ENCODE measurements at regions not wholly inside any gene's neighbourhood (a gene's known extent, or its start where the extent isn't known, plus 50 kb on each side); places are given as distances from the start of the nearest gene placed in this dataset.
"Not testable (repeated sequence)": the region's sequence is repeated elsewhere in the genome, so short reads cannot be mapped to it uniquely, and the experiment has no call there.

DNA sequence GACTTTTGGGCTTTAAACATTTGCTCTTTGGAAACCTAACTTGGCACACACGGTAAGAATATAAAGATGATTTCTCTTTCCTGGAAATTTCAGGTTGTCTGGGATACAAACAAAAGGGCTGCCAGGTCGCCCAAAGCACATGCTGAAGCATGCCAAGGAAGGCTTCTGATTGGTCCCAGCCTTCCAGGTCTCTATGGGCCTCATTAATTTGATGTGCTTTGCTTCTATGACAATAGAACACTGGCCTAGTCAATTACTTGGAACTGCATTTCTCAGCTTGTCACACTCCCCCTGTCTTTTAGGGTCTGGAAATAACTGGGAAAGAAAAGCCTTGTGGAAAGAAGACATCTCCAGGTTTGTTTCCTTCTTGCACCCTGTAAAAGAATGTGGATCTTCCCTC is 228.9 kb downstream of the ADCYAP1 start:
- no peak for DNase-seq (ENCODE audit: low spot score)

DNA sequence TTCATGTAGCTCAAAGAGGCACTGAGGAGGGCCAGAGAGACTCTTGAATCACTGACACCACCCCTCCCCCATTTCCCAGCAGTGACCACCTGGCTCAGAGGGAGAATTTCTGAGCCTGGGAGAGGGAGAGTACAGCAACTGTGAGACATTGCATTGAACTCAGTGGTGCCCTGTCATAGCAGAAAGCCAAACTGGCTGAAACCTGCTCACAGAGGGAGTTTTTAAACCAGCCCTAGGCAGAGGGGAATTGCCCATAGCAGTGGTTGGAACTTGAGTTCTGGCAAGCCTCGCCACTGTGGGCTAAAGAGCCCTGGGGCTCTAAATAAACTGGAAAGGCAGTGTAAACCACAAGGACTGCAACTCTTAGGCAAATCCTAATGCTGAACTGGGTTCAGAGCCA is 243.1 kb downstream of the ADCYAP1 start:
- no peak for DNase-seq (ENCODE audit: low spot score)

DNA sequence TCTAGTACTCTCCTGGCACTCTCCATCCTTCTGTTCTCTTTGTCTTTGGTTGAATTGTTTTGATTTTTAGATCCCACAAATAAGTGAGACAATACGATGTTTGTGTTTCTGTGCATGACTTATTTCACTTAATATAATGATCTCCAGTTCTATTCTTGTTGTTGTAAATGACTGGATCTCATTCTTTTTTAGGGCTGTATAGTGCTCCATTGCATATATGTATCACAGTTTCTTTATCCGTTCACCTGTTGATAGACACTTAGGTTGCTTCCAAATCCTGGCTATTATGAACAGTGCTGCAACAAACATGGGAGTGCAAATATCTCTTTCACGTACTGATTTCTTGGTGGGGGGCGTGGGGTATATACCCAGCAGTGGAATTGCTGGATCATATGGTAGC is 245.0 kb downstream of the ADCYAP1 start:
- no peak for DNase-seq (ENCODE audit: low spot score)

DNA sequence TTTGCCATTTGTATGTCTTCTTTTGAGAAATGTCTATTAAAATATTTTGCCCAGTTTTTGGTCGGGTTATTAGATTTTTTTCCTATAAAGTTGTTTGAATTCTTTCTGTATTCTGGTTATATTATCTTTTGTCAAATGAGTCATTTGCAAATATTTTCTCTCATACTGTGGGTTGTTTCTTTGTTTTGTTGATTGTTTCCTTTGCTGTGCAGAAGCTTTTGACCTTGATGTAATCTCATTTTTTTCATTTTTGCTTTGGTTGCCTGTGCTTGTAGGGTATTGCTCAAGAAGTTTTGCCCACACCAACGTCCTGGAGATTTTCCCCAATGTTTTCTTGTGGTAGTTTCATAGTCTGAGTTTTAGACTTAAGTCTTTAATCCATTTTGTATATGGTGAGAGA is 245.7 kb downstream of the ADCYAP1 start:
- DNase-seq (ENCODE audit: low spot score), result no peak

DNA sequence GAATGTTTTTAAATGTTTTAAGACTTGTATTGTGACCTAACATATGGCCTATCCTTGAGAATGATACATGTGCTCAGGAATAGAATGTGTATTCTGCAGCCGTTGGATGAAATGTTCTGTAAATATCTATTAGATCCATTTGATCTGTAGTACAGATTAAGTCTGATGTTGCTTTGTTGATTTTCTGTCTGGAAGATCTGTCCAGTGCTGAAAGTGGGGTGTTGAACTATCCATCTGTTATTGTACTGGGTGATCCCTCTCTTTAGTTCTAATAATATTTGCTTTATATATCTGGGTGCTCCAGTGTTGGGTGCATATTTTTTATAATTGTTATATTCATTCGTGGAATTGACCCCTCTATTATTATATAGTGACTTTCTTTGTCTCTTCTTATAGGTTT is 248.3 kb downstream of the ADCYAP1 start:
- not testable (repeated sequence) for DNase-seq (ENCODE audit: low spot score)

DNA sequence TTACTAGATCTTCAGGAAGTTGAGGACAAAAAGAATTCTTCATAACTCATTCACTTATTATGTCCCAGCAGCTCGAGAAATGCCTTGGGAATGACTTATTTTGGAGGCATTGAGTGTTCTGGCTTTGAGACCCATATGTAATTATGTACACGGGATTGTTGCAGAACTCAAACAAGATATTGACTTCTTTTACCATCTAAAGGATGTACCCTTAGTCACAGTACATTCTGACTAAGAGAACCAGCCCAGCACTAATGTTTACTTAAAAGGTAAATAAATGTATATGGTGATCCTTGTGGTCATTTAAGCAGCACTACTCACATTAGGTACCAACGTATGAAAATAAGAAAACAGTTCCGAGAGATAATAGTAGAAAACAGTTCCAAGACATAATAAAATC is 268.9 kb downstream of the ADCYAP1 start:
- no peak for DNase-seq (ENCODE audit: low spot score)

DNA sequence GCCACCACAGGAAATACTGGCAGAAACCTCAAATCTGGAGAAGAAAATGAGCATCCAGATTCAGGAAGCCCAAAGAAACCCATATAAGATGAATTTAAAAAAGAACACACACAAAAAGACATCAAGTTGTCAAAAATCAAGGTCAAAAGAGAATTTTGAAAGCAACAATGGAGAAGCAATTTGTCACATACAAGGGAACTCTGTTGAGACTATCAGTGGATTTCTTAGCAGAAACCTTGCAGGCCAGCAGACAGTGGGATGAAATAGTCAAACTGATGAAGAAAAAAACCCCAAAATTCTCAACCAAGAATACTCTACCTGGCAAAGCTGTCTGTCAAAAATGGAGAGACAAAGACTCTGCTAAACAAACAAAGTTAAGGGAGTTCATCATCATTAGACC is 272.6 kb downstream of the ADCYAP1 start:
- DNase-seq (ENCODE audit: low spot score), result no peak

DNA sequence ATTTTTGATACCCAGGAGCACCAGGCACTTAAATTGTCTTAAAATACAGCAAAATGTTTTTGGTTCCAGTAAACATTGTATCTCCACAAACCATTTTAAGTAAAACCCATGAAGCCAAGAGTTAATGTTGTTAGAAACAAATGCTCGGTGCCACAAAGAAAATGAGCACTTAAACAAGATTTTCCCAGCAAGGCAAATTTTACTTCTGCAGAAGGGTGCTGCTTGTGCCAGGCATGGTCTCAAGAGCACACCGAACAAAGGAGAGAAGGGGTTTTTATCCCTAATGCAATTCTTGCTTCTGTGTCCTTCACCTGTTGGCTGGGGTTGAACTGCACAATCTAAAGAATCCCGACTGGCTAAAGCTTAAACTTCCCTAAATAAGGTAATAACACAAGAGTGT is 286.7 kb downstream of the ADCYAP1 start:
- DNase-seq (ENCODE audit: low spot score), result no peak

DNA sequence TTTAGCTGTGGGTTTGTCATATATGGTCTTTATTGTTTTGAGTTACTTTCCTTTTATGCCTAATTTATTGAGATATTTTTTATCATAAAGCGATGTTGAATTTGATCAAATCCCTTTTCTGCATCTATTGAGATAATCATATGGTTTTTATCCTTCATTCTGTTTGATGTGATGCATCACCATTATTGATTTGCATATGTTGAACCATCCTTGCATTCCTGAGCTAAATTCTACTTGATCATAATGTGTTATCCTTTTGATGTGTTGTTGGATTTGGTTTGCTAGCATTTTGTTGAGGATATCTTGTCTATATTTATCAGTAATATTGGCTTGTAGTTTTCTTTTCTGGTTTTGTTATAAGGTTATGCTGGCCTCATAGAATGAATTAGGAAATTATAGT is 308.5 kb downstream of the ADCYAP1 start:
- DNase-seq (ENCODE audit: low spot score), result no peak

DNA sequence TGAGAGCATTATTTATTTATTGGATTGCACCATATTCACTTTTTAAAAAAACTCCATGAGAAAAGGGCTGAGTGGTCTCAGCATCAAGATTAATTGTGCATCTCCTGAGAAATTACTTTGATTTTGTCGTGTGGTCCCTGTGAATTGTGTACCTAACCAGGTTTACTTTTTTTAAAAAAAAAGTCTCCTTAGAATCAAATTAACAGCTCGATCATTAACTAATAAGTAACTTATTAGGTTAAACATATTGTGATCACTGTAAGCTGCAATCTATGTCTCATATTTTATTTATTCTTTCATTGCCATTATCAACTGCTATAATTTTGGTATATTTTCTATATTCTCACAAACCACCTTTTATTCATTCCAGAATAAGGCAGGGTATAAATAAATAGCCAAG is 318.2 kb downstream of the ADCYAP1 start:
- no peak for DNase-seq (ENCODE audit: low spot score)

DNA sequence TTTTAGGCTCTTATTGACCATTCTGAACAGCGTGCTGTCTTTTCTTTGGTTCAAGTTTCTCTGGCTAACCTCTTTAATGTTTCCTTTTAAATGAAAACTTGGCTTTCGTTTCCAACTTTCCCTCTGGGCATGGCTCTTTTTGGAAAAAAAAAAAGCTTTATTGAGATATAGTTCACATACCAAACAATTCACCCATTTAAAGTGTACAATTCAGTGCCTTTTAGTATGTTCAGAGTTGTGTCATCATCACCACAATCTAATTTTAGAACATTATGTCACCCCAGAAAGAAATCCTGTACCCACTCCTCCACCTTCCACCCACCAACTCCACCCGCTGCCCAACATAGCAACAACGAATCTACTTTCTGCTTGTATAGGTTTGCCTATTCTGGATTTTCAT is 322.4 kb downstream of the ADCYAP1 start:
- no peak for DNase-seq (ENCODE audit: low spot score)

DNA sequence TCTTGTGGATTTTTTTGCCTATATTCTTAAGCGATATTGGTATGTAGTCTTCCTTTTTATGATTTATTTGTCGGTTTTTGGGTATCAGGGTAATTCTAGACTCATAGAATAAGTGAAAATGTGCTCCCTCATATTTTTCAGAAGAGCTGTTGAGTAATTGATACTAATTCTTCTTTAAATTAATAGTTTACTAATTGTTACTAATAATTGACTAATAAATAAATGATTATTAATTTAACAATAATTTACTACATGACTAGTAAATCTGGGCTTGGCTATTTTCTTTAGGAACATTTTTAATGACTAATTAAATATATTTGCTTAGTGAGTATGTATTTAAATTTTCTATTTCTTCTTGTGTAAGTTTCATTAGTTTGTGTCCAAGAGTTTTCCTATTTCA is 325.0 kb downstream of the ADCYAP1 start:
- DNase-seq (ENCODE audit: low spot score), result no peak

DNA sequence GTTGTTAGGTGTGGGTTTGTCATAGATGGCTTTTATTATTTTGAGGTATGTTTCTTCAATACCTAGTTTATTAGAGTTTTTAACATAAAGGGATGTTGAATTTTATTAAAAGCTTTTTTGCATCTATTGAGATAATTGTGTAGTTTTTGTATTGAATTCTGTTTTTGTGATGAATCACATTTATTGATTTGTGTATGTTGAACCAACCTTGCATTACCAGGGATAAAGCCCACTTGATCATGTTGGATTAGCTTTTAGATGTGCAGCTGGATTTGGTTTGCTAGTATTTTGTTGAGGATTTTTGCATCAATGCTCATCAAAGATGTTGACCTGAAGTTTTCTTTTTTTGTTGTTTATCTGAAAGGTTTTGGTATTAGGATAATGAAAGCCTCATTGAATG is 328.2 kb downstream of the ADCYAP1 start:
- no peak for DNase-seq (ENCODE audit: low spot score)

DNA sequence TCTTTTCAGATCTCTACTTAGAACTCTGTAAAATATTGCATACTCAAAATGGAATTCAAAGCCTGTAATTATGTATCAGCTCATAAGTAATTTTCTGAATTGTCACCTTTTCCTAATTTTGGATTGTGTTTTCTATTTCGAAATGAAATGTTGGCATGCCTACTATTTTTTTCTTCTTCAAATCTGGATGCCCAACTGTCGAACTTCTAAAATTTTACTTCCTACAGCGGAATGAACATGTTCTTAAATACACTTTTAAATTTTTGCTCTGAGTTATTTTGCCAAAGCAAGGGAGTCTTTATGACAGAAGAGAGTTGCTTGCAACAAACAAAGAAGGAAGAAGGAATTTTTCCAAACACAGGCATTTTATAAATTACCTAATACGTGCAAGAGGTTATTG is 336.0 kb downstream of the ADCYAP1 start:
- DNase-seq (ENCODE audit: low spot score), result no peak

DNA sequence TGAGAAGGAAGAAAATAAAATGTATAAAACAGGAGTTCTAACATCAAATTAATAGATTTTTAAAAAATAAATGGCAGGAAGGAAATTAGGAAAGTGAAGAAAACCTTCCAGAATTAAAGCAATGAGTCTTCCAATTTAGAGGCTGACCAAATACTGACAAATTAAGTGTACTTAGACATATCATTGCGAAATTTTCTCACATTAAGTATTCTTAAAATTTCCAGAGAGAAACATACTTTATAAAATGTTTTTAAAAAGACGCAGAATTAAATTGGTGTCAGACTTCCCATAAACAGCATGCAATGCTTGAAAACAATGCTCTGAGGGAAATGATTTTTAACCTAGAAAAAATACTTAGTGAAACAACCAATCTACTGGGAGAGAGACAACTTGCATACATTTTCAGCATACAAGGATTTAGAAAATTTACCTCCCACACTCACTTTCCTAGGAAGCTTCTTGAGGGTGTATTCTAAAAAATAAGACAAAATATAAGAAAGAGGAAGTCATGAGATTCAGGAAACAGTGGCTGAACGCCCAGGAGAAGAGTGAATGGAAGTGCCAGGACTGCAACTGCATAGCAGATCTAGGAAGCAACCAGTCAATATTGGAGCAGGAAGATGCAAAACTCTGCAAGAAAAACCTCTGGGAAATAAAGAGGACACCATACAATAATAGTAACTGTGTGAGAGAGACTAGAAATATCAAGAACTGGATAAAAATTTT is 339.9 kb downstream of the ADCYAP1 start:
- DNase-seq (ENCODE audit: low spot score), result no peak

DNA sequence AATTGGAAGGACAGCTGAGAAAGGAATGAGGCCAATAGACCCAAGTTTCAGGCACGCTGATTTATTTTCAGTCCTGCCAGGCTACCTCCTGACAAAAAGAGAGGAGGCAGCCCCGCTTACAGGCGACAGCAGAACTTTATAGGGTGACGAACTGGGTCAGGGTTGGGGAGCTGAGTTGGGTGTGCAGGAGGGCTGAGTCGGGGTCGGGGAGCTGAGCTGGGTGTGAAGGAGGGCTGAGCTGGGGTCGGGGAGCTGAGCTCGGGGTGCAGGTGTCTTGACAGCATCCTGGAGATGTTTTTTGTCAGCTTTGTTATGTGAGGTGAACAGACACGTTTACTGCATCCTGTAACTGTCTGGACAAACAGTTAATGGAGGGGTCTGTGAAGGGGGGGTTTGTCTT is 342.2 kb downstream of the ADCYAP1 start:
- no peak for DNase-seq (ENCODE audit: low spot score)

DNA sequence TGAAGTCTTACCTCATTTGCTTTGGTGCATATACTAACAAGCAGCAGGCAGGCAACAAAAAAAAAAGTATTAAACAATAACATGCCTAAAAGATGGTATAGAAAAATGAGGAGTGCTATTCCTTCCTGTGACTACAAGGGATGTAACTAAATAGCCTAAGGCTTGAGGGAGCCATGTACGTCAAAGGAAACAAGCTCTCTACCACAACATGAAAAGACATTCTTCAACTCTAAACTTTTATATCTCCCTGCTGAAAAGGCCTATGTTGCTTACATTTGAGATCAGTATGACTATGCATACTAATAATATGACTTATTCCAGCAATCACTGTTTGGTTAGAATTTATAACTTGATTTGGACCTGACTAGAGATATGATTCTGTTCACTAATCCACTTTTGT is 347.9 kb downstream of the ADCYAP1 start:
- no peak for DNase-seq (ENCODE audit: low spot score)

DNA sequence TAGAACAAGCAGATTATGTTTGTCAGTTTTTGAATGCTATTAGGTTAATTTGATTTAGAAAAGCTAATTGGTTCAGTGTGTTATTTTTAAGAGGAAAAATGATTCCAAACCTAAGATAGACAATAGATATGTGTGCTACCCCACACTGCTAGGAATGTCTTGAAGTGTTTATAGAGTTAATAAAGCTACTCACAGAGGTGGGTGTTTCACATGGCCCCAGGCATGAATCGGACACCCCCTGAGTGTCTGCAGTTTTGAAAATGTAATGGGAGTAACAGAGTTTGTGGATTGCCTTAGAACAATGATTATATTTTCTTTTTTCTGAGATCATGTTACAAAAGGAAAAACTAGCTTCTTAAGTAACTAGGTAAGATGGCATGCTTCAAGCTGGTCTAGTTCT is 348.3 kb downstream of the ADCYAP1 start:
- no peak for DNase-seq (ENCODE audit: low spot score)

DNA sequence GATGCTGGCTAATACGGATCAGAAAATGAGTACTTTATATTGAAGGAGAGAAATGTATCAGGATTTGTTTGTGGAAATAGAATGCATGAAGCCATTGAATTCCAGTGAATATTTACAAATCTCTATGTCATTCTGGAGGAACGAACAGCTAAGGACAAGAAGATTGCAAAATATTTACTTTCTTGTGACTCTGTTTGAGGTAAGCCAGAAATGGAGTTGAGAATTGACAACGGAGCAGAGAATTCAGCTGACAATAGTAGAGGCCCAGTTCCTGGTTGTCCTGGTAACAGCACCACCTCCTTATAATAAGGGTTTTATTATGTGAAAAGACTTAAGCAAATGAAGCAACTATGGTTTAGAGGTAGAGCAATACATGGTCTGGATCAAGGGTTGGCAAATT is 349.2 kb downstream of the ADCYAP1 start:
- DNase-seq (ENCODE audit: low spot score), result peak; percentile 7

DNA sequence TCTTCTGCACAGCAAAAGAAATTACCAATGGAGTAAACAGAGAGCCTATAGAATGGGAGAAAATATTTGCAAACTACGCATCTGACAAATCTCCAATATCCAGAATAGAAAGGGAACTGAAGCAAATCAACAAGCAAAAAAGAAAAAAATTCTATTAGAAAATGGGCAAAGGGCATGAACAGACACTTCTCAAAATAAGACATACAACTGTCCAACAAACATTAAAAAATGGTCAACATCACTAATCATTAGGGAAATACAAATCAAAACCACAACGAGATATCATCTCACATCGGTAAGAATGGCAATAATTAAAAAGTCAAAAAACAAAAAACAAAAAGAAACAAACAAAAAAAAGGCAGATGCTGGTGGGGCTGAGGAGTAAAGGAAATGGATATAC is 356.4 kb downstream of the ADCYAP1 start:
- no peak for DNase-seq (ENCODE audit: low spot score)

DNA sequence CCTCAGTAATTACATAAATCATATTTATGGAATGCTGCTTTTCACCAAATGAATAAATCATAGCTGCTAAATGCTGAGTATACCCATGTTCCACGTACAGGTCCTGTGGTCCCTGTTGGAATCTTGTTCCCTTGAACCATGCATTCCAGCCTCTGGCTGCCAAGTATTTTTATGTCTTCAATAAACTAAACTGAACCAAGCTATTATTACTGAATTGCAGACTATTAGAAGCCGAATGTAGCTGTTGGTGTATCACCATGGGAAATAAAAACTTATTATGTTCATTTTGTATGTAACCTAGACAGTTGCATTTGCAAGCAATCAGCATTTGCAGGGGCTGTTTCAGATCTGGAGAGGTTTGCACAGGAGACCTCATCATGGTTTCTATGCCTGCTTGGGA is 362.4 kb downstream of the ADCYAP1 start:
- DNase-seq (ENCODE audit: low spot score), result no peak

DNA sequence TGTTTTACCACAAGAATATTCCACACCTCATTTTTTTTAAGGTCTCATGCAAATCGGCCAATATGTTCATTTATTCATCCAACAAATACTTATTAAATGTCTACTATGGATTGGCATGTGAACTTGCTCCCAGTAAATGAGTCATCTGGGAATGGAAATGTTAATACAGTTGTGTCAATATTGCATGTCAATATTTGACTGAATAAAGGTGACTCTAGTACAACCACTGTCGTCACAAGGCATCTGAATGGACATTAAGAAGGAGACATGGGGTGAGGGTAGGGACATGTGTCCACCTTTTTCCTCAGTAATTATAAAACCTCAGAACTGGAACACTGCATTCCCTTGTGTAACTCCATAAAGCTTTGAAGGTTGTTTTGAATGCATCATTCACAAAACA is 365.4 kb downstream of the ADCYAP1 start:
- peak; percentile 25 for DNase-seq (ENCODE audit: low spot score)

DNA sequence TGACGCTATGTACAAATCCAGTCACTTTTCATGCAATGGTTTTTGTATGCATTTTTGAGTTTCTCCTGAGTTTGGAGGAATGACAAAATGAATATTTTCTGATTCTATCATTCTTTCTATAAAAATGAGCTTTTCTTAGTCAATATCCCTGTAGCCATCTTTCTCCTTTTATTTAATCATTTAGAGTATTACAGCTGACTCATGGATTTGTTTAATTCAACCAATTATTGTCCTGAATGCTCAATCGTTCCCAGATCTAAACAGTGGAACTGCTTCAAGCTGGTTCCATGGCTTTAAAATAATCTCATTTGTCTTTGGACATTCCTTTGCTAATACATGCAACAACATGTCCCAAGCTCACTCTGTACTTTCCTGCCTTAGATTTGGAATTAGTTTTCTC is 368.8 kb downstream of the ADCYAP1 start:
- no peak for DNase-seq (ENCODE audit: low spot score)

DNA sequence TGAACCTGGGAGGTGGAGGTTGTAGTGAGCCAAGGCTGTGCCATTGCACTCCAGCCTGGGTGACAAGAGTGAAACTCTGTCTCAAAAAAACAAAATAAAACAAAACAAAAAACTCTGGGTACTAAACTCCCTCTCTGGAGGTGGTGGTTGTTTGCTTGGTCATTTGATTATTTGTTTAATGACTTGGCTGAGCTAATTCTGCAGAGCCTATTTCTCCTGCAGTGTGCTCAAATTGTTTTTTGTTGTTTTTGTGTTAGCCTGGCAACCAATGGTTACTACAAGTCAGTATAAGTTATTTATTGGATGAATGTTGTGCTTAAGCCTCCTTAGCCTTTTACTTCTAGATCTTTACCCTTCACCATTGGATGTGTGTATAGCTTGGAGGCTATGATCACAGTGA is 387.5 kb downstream of the ADCYAP1 start:
- DNase-seq (ENCODE audit: low spot score), result no peak

DNA sequence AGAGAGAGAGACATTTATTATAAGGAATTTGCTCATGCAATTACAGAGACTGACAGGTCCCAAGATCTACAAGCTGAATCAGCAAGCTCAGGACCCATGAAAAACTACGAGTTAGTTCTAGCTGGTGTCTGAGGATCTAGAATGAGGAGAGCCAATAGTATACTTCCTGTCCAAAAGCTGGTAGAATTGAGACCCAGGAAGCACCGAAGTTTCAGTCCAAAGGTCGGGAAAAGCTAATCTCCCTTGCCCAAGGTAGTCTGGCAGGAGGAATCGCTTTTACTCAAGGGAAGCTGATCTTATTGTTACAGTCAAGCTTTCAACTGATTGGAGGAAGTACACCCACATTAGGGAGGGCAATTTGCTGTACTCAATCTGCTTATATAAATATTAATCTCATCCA is 389.6 kb downstream of the ADCYAP1 start:
- DNase-seq (ENCODE audit: low spot score), result peak; percentile 38

All from HuH-7.5 (cell line).